K562 (cell line): ENCODE measurements at regions not wholly inside any gene's neighbourhood (a gene's known extent, or its start where the extent isn't known, plus 50 kb on each side); places are given as distances from the start of the nearest gene placed in this dataset.

Experiments
- FOS ChIP-seq: IDR thresholded peaks from 3 replicates; pipeline ENCODE4 v1.6.1; 2011; ENCODE audit not compliant: insufficient read length; ENCODE audit errors: extremely low read depth
- HNRNPUL1 ChIP-seq: fragments of 200-400 bp; formaldehyde crosslinking; IDR thresholded peaks from 2 replicates; pipeline ENCODE4 v1.6.1; 2017; ENCODE audit warnings: low read length
- RBBP5 ChIP-seq: fragments of 200-600 bp; sonication (generic); IDR thresholded peaks from 2 replicates; pipeline ENCODE4 v1.6.1; 2012; ENCODE audit warnings: borderline replicate concordance, mild to moderate bottlenecking, low read length, control low read depth, inconsistent platforms; ENCODE audit not compliant: insufficient read depth, poor library complexity, severe bottlenecking
- RHOXF2B ChIP-seq: fragments of 250-450 bp; sonication (Bioruptor Pico); conservative IDR thresholded peaks from 2 replicates; pipeline ENCODE4 v1.5.1; 2021
- ZNF121 ChIP-seq: sonication (generic); formaldehyde crosslinking; conservative IDR thresholded peaks from 2 replicates; pipeline ENCODE4 v1.8.0; 2022; ENCODE audit warnings: missing genetic modification reagents
- TF ChIP-seq, protein P1 (sequence below), 3 experiments: IDR thresholded peaks in 2 of 3; conservative IDR thresholded peaks in 1 of 3; 2 replicates each; pipeline ENCODE4 v1.5.1; 2011 to 2012; ENCODE audit warnings: low read length in 3 of 3, mild to moderate bottlenecking in 3 of 3, control low read depth in 2 of 3, improper control_type of control experiment in 1 of 3, inconsistent platforms in 1 of 3, low read depth in 1 of 3, mixed read lengths in 1 of 3, moderate library complexity in 1 of 3; ENCODE audit not compliant: insufficient read depth in 2 of 3
- TF ChIP-seq, protein P2 (sequence below): fragments of 450-650 bp; formaldehyde crosslinking; IDR thresholded peaks from 2 replicates; pipeline ENCODE4 v1.4.0; 2020; ENCODE audit warnings: mild to moderate bottlenecking, moderate library complexity
- TF ChIP-seq, protein P3 (sequence below): IDR thresholded peaks from 2 replicates; pipeline ENCODE4 v1.6.1; 2016; ENCODE audit warnings: missing genetic modification characterization, missing compliant biosample characterization

DNA sequence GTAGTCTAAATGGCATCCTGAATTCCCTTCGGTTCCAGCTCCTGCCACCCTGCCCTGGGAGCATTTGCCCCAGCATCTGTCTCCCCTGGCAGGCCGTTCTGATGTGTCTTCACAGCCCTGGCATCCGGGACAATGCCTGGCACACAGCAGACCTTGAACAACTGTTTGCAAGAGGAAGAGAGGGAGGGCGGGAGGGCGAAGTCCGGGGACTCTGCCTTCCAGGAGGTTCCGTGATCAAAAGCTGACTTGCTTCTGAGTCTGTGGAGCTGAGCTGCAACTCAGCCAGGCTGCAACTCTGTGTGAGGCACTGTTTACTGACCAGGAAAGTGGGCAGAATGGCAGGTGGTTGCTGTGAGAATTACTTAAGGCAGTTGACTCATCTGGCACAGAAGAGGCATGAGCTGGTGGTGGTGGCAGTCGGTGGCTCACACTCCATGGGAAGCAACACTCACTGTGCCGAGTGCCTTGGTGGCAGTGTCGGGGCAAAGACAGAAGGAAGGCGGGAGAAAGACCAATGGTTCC lies 61.1 kb upstream of the DLK1 start:
- TF ChIP-seq HNRNPUL1 (no peak), FOS (no peak), RHOXF2B (no peak), RBBP5 (no peak), ZNF121 (no peak)
- TF ChIP-seq, protein P1, sequence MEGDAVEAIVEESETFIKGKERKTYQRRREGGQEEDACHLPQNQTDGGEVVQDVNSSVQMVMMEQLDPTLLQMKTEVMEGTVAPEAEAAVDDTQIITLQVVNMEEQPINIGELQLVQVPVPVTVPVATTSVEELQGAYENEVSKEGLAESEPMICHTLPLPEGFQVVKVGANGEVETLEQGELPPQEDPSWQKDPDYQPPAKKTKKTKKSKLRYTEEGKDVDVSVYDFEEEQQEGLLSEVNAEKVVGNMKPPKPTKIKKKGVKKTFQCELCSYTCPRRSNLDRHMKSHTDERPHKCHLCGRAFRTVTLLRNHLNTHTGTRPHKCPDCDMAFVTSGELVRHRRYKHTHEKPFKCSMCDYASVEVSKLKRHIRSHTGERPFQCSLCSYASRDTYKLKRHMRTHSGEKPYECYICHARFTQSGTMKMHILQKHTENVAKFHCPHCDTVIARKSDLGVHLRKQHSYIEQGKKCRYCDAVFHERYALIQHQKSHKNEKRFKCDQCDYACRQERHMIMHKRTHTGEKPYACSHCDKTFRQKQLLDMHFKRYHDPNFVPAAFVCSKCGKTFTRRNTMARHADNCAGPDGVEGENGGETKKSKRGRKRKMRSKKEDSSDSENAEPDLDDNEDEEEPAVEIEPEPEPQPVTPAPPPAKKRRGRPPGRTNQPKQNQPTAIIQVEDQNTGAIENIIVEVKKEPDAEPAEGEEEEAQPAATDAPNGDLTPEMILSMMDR (IDR thresholded peaks at IDR 0.05 in 2 of 3, conservative IDR thresholded peaks at IDR 0.05 in 1 of 3; ENCODE audit: insufficient read depth in 2 of 3, low read depth in 1 of 3, low read length in 3 of 3): no peak
- TF ChIP-seq, protein P2, sequence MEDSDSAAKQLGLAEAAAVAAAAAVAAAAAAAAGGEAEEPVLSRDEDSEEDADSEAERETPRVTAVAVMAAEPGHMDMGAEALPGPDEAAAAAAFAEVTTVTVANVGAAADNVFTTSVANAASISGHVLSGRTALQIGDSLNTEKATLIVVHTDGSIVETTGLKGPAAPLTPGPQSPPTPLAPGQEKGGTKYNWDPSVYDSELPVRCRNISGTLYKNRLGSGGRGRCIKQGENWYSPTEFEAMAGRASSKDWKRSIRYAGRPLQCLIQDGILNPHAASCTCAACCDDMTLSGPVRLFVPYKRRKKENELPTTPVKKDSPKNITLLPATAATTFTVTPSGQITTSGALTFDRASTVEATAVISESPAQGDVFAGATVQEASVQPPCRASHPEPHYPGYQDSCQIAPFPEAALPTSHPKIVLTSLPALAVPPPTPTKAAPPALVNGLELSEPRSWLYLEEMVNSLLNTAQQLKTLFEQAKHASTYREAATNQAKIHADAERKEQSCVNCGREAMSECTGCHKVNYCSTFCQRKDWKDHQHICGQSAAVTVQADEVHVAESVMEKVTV (CRISPR knock-in tag): no peak
- TF ChIP-seq, protein P3, sequence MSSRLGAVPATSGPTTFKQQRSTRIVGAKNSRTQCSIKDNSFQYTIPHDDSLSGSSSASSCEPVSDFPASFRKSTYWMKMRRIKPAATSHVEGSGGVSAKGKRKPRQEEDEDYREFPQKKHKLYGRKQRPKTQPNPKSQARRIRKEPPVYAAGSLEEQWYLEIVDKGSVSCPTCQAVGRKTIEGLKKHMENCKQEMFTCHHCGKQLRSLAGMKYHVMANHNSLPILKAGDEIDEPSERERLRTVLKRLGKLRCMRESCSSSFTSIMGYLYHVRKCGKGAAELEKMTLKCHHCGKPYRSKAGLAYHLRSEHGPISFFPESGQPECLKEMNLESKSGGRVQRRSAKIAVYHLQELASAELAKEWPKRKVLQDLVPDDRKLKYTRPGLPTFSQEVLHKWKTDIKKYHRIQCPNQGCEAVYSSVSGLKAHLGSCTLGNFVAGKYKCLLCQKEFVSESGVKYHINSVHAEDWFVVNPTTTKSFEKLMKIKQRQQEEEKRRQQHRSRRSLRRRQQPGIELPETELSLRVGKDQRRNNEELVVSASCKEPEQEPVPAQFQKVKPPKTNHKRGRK (tag): no peak
